ENCODE measurements at regions not wholly inside any gene's neighbourhood (a gene's known extent, or its start where the extent isn't known, plus 50 kb on each side); places are given as distances from the start of the nearest gene placed in this dataset.

- Histone ChIP-seq H3K23ac (ENCODE audit: low read length) (no peak overlapping the region), H3K9ac (ENCODE audit: low read length) (no peak overlapping the region), H3K18ac (ENCODE audit: low read length) (no peak overlapping the region), H2AK5ac (ENCODE audit: low read length) (no peak overlapping the region), H3K14ac (ENCODE audit: low read length) (no peak overlapping the region), H3K4ac (ENCODE audit: low read depth, low read length) (no peak overlapping the region), H2BK5ac (ENCODE audit: low read depth, low read length, poor library complexity) (no peak overlapping the region), H3K79me2 (ENCODE audit: control insufficient read depth, insufficient read depth, low read length, poor library complexity) (no peaks in the 10 kb centered on the region), H2BK120ac (ENCODE audit: insufficient read depth, low read length, poor library complexity) (no peak overlapping the region), H3K4me3 (ENCODE audit: low read depth, low read length) (no peak overlapping the region), H3K9me3 (ENCODE audit: insufficient read depth, low read depth, low read length) (no peaks in the 10 kb centered on the region), H4K8ac (ENCODE audit: low read depth, low read length) (no peak overlapping the region), H3K36me3 (ENCODE audit: control insufficient read depth in 1 of 2, insufficient read depth in 2 of 2, low read length in 2 of 2) (no peaks in the 10 kb centered on the region), H2AFZ (ENCODE audit: insufficient read depth, low read length, poor library complexity) (no peak overlapping the region), H3K4me2 (ENCODE audit: low read length) (no peak overlapping the region), H3K27me3 (ENCODE audit: insufficient read depth, low read length) (no peaks in the 10 kb centered on the region), H4K91ac (ENCODE audit: low read depth, low read length) (no peak overlapping the region), H3K4me1 (ENCODE audit: control insufficient read depth in 1 of 2, insufficient read depth in 2 of 2, low read length in 2 of 2) (peaks cover 5 to 11% of the 10 kb centered on the region in 2 experiments), H4K12ac (ENCODE audit: low read depth, low read length) (no peak overlapping the region), H3K79me1 (ENCODE audit: low read length) (no peaks in the 10 kb centered on the region), H3K27ac (ENCODE audit: low read depth, low read length) (no peak overlapping the region), H2BK12ac (ENCODE audit: low read length) (no peak overlapping the region)
- peak; percentile 54 to 60 for DNase-seq
- no CpG with 5 or more reads among the region's 7 CpGs for WGBS (ENCODE audit: extremely low coverage, insufficient coverage, insufficient read length)
Measured at GRCh38 chr20:24095756-24096155, 107.2 kb upstream of the GGTLC1 start.

DNA sequence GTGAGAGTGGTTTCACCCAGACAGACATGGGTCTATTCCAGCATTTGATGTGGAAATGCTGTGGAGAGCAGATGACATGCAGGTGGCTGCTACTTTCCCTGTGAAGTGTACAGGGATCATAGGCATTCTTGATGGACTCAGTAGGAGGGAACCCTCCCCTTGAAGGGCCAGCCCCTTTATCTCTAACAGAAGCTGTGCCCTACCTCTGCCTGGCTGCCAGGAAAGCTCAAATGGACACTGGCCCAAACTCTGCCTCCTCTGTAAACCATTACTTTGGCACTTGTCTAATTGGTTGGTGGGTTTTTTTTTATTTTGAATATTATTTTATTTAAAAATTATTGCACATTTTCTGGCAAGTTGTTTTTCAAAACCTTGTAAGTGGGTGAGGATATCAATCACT lies 106.7 kb upstream of the GGTLC1 start:
- Histone ChIP-seq H3K36me3 (ENCODE audit: control insufficient read depth in 1 of 2, insufficient read depth in 2 of 2, low read length in 2 of 2) (no peaks in the 10 kb centered on the region), H4K8ac (ENCODE audit: low read depth, low read length) (no peak overlapping the region), H3K4me2 (ENCODE audit: low read length) (no peak overlapping the region), H3K4me3 (ENCODE audit: low read depth, low read length) (no peak overlapping the region), H3K27me3 (ENCODE audit: insufficient read depth, low read length) (no peaks in the 10 kb centered on the region), H3K9me3 (ENCODE audit: insufficient read depth, low read depth, low read length) (no peaks in the 10 kb centered on the region), H3K18ac (ENCODE audit: low read length) (no peak overlapping the region), H2AK5ac (ENCODE audit: low read length) (no peak overlapping the region), H2BK12ac (ENCODE audit: low read length) (no peak overlapping the region), H4K91ac (ENCODE audit: low read depth, low read length) (no peak overlapping the region), H3K4me1 (ENCODE audit: control insufficient read depth in 1 of 2, insufficient read depth in 2 of 2, low read length in 2 of 2) (peaks cover 5 to 11% of the 10 kb centered on the region in 2 experiments), H2BK120ac (ENCODE audit: insufficient read depth, low read length, poor library complexity) (no peak overlapping the region), H2AFZ (ENCODE audit: insufficient read depth, low read length, poor library complexity) (no peak overlapping the region), H3K27ac (ENCODE audit: low read depth, low read length) (no peak overlapping the region), H3K9ac (ENCODE audit: low read length) (no peak overlapping the region), H3K23ac (ENCODE audit: low read length) (no peak overlapping the region), H4K12ac (ENCODE audit: low read depth, low read length) (no peak overlapping the region), H3K79me2 (ENCODE audit: control insufficient read depth, insufficient read depth, low read length, poor library complexity) (no peaks in the 10 kb centered on the region), H3K4ac (ENCODE audit: low read depth, low read length) (no peak overlapping the region), H3K79me1 (ENCODE audit: low read length) (no peaks in the 10 kb centered on the region), H2BK5ac (ENCODE audit: low read depth, low read length, poor library complexity) (no peak overlapping the region), H3K14ac (ENCODE audit: low read length) (no peak overlapping the region)
- no peak for DNase-seq

- no peaks in the 10 kb centered on the region for H3K27me3 ChIP-seq (ENCODE audit: insufficient read depth, low read length)
Measured at GRCh38 chr20:24089576-24089975, 101.0 kb upstream of the GGTLC1 start.

GRCh38 chr20:24086121-24086520 lies 97.5 kb upstream of the GGTLC1 start:
- Histone ChIP-seq H3K9me3 (ENCODE audit: insufficient read depth, low read depth, low read length) (peaks cover 2% of the 10 kb centered on the region), H3K4ac (ENCODE audit: low read depth, low read length) (no peak overlapping the region), H3K23ac (ENCODE audit: low read length) (peak overlapping the region; percentile 95), H3K27ac (ENCODE audit: low read depth, low read length) (no peak overlapping the region), H2BK12ac (ENCODE audit: low read length) (no peak overlapping the region), H3K4me3 (ENCODE audit: low read depth, low read length) (no peak overlapping the region), H3K4me1 (ENCODE audit: control insufficient read depth in 1 of 2, insufficient read depth in 2 of 2, low read length in 2 of 2) (peaks cover 0 to 1% of the 10 kb centered on the region in 2 experiments), H3K79me2 (ENCODE audit: control insufficient read depth, insufficient read depth, low read length, poor library complexity) (no peaks in the 10 kb centered on the region), H4K12ac (ENCODE audit: low read depth, low read length) (no peak overlapping the region), H2AK5ac (ENCODE audit: low read length) (no peak overlapping the region), H2AFZ (ENCODE audit: insufficient read depth, low read length, poor library complexity) (no peak overlapping the region), H3K27me3 (ENCODE audit: insufficient read depth, low read length) (no peaks in the 10 kb centered on the region), H4K91ac (ENCODE audit: low read depth, low read length) (no peak overlapping the region), H2BK120ac (ENCODE audit: insufficient read depth, low read length, poor library complexity) (no peak overlapping the region), H3K14ac (ENCODE audit: low read length) (no peak overlapping the region), H3K4me2 (ENCODE audit: low read length) (no peak overlapping the region), H3K79me1 (ENCODE audit: low read length) (no peaks in the 10 kb centered on the region), H3K36me3 (ENCODE audit: control insufficient read depth in 1 of 2, insufficient read depth in 2 of 2, low read length in 2 of 2) (no peaks in the 10 kb centered on the region), H3K18ac (ENCODE audit: low read length) (no peak overlapping the region), H2BK5ac (ENCODE audit: low read depth, low read length, poor library complexity) (no peak overlapping the region), H3K9ac (ENCODE audit: low read length) (no peak overlapping the region), H4K8ac (ENCODE audit: low read depth, low read length) (no peak overlapping the region)
- no CpG with 5 or more reads among the region's 5 CpGs for WGBS (ENCODE audit: extremely low coverage, insufficient coverage, insufficient read length)
- no peak for DNase-seq

More at GRCh38 chr20:24089576-24089975, 101.0 kb upstream of the GGTLC1 start:
- H3K79me2 ChIP-seq (ENCODE audit: control insufficient read depth, insufficient read depth, low read length, poor library complexity): no peaks in the 10 kb centered on the region
- no peak overlapping the region for H2AFZ ChIP-seq (ENCODE audit: insufficient read depth, low read length, poor library complexity)
- no peak overlapping the region for H3K18ac ChIP-seq (ENCODE audit: low read length)
- no peak overlapping the region for H3K9ac ChIP-seq (ENCODE audit: low read length)
- no peak overlapping the region for H3K27ac ChIP-seq (ENCODE audit: low read depth, low read length)
- H4K12ac ChIP-seq (ENCODE audit: low read depth, low read length): no peak overlapping the region
- no CpG with 5 or more reads among the region's 2 CpGs for WGBS (ENCODE audit: extremely low coverage, insufficient coverage, insufficient read length)
- H3K79me1 ChIP-seq (ENCODE audit: low read length): no peaks in the 10 kb centered on the region
- H3K4ac ChIP-seq (ENCODE audit: low read depth, low read length): no peak overlapping the region
- no peak for DNase-seq
- H2BK120ac ChIP-seq (ENCODE audit: insufficient read depth, low read length, poor library complexity): no peak overlapping the region
- H4K8ac ChIP-seq (ENCODE audit: low read depth, low read length): no peak overlapping the region
- no peak overlapping the region for H2BK5ac ChIP-seq (ENCODE audit: low read depth, low read length, poor library complexity)
- no peak overlapping the region for H3K4me3 ChIP-seq (ENCODE audit: low read depth, low read length)
- no peak overlapping the region for H2AK5ac ChIP-seq (ENCODE audit: low read length)
- no peak overlapping the region for H4K91ac ChIP-seq (ENCODE audit: low read depth, low read length)
- H2BK12ac ChIP-seq (ENCODE audit: low read length): no peak overlapping the region
- no peak overlapping the region for H3K4me2 ChIP-seq (ENCODE audit: low read length)
- H3K4me1 ChIP-seq (ENCODE audit: control insufficient read depth in 1 of 2, insufficient read depth in 2 of 2, low read length in 2 of 2): no peaks in the 10 kb centered on the region
- no peak overlapping the region for H3K14ac ChIP-seq (ENCODE audit: low read length)
- H3K36me3 ChIP-seq (ENCODE audit: control insufficient read depth in 1 of 2, insufficient read depth in 2 of 2, low read length in 2 of 2): no peaks in the 10 kb centered on the region
- H3K9me3 ChIP-seq (ENCODE audit: insufficient read depth, low read depth, low read length): no peaks in the 10 kb centered on the region
- no peak overlapping the region for H3K23ac ChIP-seq (ENCODE audit: low read length)

Data from trophoblast cell (in vitro differentiated cells and primary cell).